Tibial nerve (tissue), 4 donors: ENCODE measurements at regions not wholly inside any gene's neighbourhood (a gene's known extent, or its start where the extent isn't known, plus 50 kb on each side); places are given as distances from the start of the nearest gene placed in this dataset.

Experiments
- DNase-seq, 2 donors: peaks; one replicate each; pipeline ENCODE4 v3.0.0-alpha.2; 2019; ENCODE audit warnings: low spot score in 2 of 2
- H3K27ac ChIP-seq, 4 donors: fragments of 200-600 bp; sonication (generic) in 3 of 4; one replicate each; pipeline ENCODE4 v1.5.1; 2017 to 2019; ENCODE audit warnings: mild to moderate bottlenecking in 1 of 4
- H3K27me3 ChIP-seq, 2 donors: fragments of 200-600 bp; sonication (generic) in 1 of 2; one replicate each; pipeline versions ENCODE4 v1.5.1 to v1.6.0; 2017 to 2019
- H3K36me3 ChIP-seq, 3 donors: fragments of 200-600 bp; sonication (generic); one replicate each; pipeline ENCODE4 v1.5.1; 2018 to 2019
- H3K4me1 ChIP-seq, 4 donors: fragments of 200-600 bp; sonication (generic) in 3 of 4; one replicate each; pipeline ENCODE4 v1.5.1; 2017 to 2019
- H3K4me3 ChIP-seq, 4 donors: fragments of 200-600 bp; sonication (generic) in 3 of 4; one replicate each; pipeline ENCODE4 v1.5.1; 2017 to 2019; ENCODE audit warnings: mild to moderate bottlenecking in 1 of 4, moderate library complexity in 1 of 4
- H3K9me3 ChIP-seq, 4 donors: fragments of 200-600 bp; sonication (generic) in 3 of 4; one replicate each; pipeline ENCODE4 v1.5.1; 2017 to 2019
- CTCF ChIP-seq, 5 experiments: fragments of 200-600 bp in 3 of 5; fragments of 450-650 bp in 2 of 5; sonication (generic) in 3 of 5; IDR thresholded peaks; one replicate each; pipeline ENCODE4 v1.5.1; 2016 to 2019; ENCODE audit warnings: antibody characterized with exemption in 5 of 5, mild to moderate bottlenecking in 3 of 5, moderate library complexity in 2 of 5
- EP300 ChIP-seq, 2 donors: sonication (generic); formaldehyde crosslinking; IDR thresholded peaks; one replicate each; pipeline ENCODE4 v1.6.1; 2017; ENCODE audit warnings: antibody characterized with exemption in 2 of 2, mild to moderate bottlenecking in 1 of 2
- POLR2A ChIP-seq, 2 donors: fragments of 450-650 bp; IDR thresholded peaks; one replicate each; pipeline ENCODE4 v1.6.1; 2017; ENCODE audit warnings: antibody characterized with exemption in 2 of 2, mild to moderate bottlenecking in 2 of 2, moderate library complexity in 2 of 2
- WGBS, 2 donors: methylation state at CpG; one replicate each; pipeline ENCODE4 v1.1.5; 2018; 5-methylcytosine and 5-hydroxymethylcytosine counted together

DNA sequence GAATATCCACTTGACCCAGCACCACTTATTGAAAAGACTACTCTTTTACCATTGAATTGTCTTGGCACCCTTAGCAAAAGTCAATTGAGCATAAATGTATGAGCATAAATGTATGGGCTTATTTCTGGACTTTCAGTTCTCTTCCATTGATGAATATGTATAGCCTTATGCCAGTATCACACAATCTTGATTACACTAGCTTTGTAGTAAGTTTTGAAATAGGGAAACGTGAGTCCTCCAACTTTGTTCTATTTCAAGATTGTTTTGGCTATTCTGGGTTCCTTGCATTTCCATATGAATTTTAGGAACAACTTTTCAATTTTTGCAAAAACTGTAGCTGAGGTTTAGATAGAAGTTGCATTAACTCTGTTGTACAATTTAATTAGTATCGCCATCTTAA lies 601.0 kb downstream of the TLE1 start:
- H3K4me1 ChIP-seq = peaks cover 0 to 11% (median 4%) of the 10 kb centered on the region in 4 donors
- 88 to 98% methylated on average over 2 of the region's 2 CpGs for WGBS, 2 donors

DNA sequence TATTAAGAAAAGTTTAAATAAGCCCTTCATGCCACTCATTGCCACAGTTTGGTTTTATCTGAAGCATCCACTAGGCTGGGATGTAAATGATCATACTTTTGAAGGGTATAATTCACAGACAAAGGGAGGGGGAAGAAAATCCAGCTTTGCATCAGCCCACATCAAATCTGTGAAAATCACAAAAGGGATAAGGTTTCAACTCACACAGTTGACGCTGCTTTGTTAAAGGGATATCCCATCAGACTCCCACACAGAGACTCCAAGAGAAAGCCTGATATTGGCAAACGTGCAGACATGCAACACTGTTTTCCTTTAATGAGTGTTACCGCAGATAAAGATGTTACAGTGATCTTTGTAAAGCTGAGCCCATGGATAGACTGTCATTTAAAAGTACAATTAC lies 602.9 kb downstream of the TLE1 start:
- Histone ChIP-seq H3K4me1 (peaks cover 0 to 18% (median 5%) of the 10 kb centered on the region in 4 donors), H3K36me3 (no peaks in the 10 kb centered on the region), H3K4me3 (no peak overlapping the region), H3K9me3 (no peaks in the 10 kb centered on the region), H3K27me3 (no peaks in the 10 kb centered on the region), H3K27ac (no peak overlapping the region)
- no peak for DNase-seq
- TF ChIP-seq EP300 (IDR thresholded peaks at IDR 0.05) (no peak), POLR2A (IDR thresholded peaks at IDR 0.05) (no peak), CTCF (IDR thresholded peaks at IDR 0.05) (no peak)
- 52 to 68% methylated on average over 3 of the region's 3 CpGs for WGBS, 2 donors

More for the DNA sequence above, 601.0 kb downstream of the TLE1 start:
- no peak overlapping the region for H3K27ac ChIP-seq
- no peak overlapping the region for H3K4me3 ChIP-seq
- H3K36me3 ChIP-seq = no peaks in the 10 kb centered on the region
- no peaks in the 10 kb centered on the region for H3K27me3 ChIP-seq
- H3K9me3 ChIP-seq = peaks cover 0 to 4% (median 0%) of the 10 kb centered on the region in 4 donors
- no peak for TF ChIP-seq EP300 (IDR thresholded peaks at IDR 0.05)
- TF ChIP-seq POLR2A (IDR thresholded peaks at IDR 0.05) = no peak
- DNase-seq = no peak

- no peaks in the 10 kb centered on the region for H3K9me3 ChIP-seq
- TF ChIP-seq CTCF (IDR thresholded peaks at IDR 0.05) (no peak), EP300 (IDR thresholded peaks at IDR 0.05) (no peak)
- peaks cover 0 to 18% (median 5%) of the 10 kb centered on the region in 4 donors for H3K4me1 ChIP-seq
- DNase-seq = no peak
- no peaks in the 10 kb centered on the region for H3K27me3 ChIP-seq
- WGBS, 2 donors = 47 to 61% methylated on average over 3 of the region's 3 CpGs
- no peak overlapping the region for H3K4me3 ChIP-seq
- H3K27ac ChIP-seq = peak overlapping the region in 2 of 4 donors; percentile 61 to 74
- H3K36me3 ChIP-seq = no peaks in the 10 kb centered on the region
These were observed 605.4 kb downstream of the TLE1 start for GRCh38 chr9:81083854-81084512.

DNA sequence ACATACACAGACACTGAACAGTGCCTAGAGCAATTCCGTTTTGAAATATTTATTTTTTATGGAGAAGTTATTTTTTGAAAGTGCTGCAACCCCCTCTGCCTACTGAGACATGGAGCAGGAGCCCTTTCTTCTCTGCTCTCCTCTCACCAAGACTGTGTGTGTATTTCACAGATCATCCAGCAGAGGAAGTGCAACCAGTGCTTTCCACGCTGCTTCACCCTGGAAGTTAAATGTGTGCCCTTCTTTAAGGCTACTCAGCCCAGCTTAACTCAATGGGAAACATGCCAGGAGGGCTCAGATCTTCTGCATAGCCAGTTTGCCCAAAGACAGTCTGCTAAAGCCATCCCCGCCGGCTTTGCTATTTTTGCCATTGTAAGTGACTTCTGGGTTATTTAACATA lies 606.3 kb downstream of the TLE1 start:
- 50 to 56% methylated on average over 4 of the region's 4 CpGs for WGBS, 2 donors
- peaks cover 0 to 18% (median 5%) of the 10 kb centered on the region in 4 donors for H3K4me1 ChIP-seq
- H3K27me3 ChIP-seq = no peaks in the 10 kb centered on the region
- no peak for DNase-seq
- H3K27ac ChIP-seq = peak overlapping the region in 2 of 4 donors; percentile 61 to 74
- no peak overlapping the region for H3K4me3 ChIP-seq
- H3K36me3 ChIP-seq = no peaks in the 10 kb centered on the region
- no peaks in the 10 kb centered on the region for H3K9me3 ChIP-seq
- TF ChIP-seq EP300 (IDR thresholded peaks at IDR 0.05) = no peak
- peak in 3 of 5 experiments; percentile 10 to 16 (median 11) for TF ChIP-seq CTCF (IDR thresholded peaks at IDR 0.05)

DNA sequence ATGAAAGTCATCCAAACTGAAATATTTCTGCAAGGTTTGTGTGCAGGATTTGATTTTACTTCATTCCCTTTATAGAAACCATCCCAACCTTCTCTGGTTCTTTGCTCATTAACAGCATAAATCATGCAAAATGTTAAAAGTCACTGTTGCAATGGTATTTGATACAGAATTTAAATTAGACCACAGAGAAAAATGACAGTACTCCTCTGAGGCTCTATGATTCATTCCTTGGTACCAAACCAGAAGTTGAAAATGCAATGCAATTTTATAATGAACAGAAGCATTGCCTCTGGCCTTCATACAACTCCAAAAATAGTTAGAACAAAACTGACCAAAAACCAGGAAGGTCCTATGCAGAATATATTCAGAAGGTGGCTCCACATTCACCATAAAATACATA lies 607.1 kb downstream of the TLE1 start:
- no peak for DNase-seq
- peak overlapping the region in 1 of 4 donors; percentile 74 for H3K27ac ChIP-seq
- no peaks in the 10 kb centered on the region for H3K9me3 ChIP-seq
- TF ChIP-seq CTCF (IDR thresholded peaks at IDR 0.05) = no peak
- no peak for TF ChIP-seq POLR2A (IDR thresholded peaks at IDR 0.05)
- no peak for TF ChIP-seq EP300 (IDR thresholded peaks at IDR 0.05)
- H3K4me3 ChIP-seq = no peak overlapping the region
- H3K36me3 ChIP-seq = no peaks in the 10 kb centered on the region
- H3K27me3 ChIP-seq = no peaks in the 10 kb centered on the region
- peaks cover 0 to 18% (median 5%) of the 10 kb centered on the region in 4 donors for H3K4me1 ChIP-seq
